ENCODE measurements at regions not wholly inside any gene's neighbourhood (a gene's known extent, or its start where the extent isn't known, plus 50 kb on each side); places are given as distances from the start of the nearest gene placed in this dataset.

DNA sequence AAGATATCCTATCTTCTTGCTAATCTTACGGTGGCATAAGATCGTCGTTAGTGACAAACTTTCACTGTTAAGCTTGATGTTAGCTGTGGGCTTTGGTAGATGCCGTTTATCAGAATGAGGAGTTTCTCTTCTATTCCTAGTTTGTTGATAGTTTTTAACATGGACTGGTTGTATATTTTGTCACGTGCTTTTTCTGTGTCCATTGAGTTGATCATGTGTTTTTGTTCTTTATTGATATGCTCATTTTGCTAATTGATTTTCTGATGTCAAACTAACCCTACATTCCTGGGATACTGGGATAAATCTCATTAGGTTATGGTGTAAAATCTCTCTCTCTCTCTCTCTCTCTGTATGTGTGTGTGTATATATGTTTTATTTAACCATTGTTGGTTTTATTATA, 545.1 kb downstream of the AACS start:
- ATAC-seq (ENCODE audit: low read depth), result no peak
- ChIA-PET POLR2A (no interaction called here), CTCF (no interaction called here)
- Mint-ChIP-seq H3K4me1 (no peaks in the 10 kb centered on the region), H3K9me3 (peaks cover 2% of the 10 kb centered on the region), H3K4me3 (no peak overlapping the region), H3K36me3 (ENCODE audit: low read depth) (no peaks in the 10 kb centered on the region), H3K27me3 (no peaks in the 10 kb centered on the region), H3K27ac (no peak overlapping the region)
- TF ChIP-seq, protein P1, sequence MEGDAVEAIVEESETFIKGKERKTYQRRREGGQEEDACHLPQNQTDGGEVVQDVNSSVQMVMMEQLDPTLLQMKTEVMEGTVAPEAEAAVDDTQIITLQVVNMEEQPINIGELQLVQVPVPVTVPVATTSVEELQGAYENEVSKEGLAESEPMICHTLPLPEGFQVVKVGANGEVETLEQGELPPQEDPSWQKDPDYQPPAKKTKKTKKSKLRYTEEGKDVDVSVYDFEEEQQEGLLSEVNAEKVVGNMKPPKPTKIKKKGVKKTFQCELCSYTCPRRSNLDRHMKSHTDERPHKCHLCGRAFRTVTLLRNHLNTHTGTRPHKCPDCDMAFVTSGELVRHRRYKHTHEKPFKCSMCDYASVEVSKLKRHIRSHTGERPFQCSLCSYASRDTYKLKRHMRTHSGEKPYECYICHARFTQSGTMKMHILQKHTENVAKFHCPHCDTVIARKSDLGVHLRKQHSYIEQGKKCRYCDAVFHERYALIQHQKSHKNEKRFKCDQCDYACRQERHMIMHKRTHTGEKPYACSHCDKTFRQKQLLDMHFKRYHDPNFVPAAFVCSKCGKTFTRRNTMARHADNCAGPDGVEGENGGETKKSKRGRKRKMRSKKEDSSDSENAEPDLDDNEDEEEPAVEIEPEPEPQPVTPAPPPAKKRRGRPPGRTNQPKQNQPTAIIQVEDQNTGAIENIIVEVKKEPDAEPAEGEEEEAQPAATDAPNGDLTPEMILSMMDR (IDR thresholded peaks at IDR 0.05), result no peak
- intact Hi-C loops (cut with micrococcal nuclease), result no loop called here
- no peak for DNase-seq

DNA sequence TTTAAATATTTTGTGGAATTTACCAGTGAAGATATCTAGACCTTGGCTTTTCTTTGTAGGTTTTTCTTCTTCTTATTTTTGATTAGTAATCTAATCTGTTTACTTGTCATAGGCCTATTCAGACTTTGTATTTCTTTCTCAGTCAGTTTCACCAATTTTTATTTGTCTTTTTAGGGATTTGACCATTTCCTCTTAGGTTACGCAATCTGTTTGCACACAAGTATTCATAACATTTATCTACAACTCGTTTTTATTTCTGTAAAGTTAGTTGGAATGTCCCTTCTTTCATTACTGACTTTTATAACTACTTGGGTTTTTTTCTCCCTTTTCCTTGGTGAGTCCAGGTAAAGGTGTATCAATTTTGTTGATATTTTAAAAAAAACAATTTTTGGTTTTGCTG, 545.7 kb downstream of the AACS start:
- no peaks in the 10 kb centered on the region for H3K27me3 Mint-ChIP-seq
- H3K27ac Mint-ChIP-seq, result no peak overlapping the region
- ChIA-PET CTCF (no interaction called here), POLR2A (no interaction called here)
- H3K36me3 Mint-ChIP-seq (ENCODE audit: low read depth), result no peaks in the 10 kb centered on the region
- no peak for ATAC-seq (ENCODE audit: low read depth)
- intact Hi-C loops (cut with micrococcal nuclease), result no loop called here
- H3K9me3 Mint-ChIP-seq, result no peaks in the 10 kb centered on the region
- H3K4me3 Mint-ChIP-seq, result no peak overlapping the region
- H3K4me1 Mint-ChIP-seq, result no peaks in the 10 kb centered on the region
- DNase-seq, result no peak
- TF ChIP-seq, protein P1 (IDR thresholded peaks at IDR 0.05), result no peak

DNA sequence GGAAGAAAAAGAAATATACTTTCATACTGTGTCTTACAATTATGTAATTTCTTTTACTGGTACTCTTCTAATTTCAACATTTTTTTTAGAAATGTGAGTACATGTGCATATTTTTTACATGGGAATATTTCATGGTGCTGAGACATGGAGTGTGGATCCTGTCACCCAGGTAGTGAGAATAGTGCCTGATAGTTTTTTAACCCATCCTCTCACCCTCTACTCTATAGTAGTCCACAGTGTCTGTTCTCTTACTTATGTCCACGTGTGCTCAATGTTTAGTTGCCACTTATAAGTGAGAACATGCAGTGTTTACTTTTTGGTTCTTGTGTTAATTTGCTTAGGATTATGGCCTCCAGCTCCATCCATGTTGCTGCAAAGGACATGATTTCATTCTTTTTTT, 548.8 kb downstream of the AACS start:
- no peak overlapping the region for H3K27ac Mint-ChIP-seq
- no peaks in the 10 kb centered on the region for H3K36me3 Mint-ChIP-seq (ENCODE audit: low read depth)
- no peak for DNase-seq
- H3K4me3 Mint-ChIP-seq, result no peak overlapping the region
- no peaks in the 10 kb centered on the region for H3K27me3 Mint-ChIP-seq
- no peaks in the 10 kb centered on the region for H3K4me1 Mint-ChIP-seq
- TF ChIP-seq, protein P1 (IDR thresholded peaks at IDR 0.05), result no peak
- no peak for ATAC-seq (ENCODE audit: low read depth)
- ChIA-PET POLR2A (no interaction called here), CTCF (no interaction called here)
- intact Hi-C loops (cut with micrococcal nuclease), result no loop called here
- H3K9me3 Mint-ChIP-seq, result peaks cover 3% of the 10 kb centered on the region

DNA sequence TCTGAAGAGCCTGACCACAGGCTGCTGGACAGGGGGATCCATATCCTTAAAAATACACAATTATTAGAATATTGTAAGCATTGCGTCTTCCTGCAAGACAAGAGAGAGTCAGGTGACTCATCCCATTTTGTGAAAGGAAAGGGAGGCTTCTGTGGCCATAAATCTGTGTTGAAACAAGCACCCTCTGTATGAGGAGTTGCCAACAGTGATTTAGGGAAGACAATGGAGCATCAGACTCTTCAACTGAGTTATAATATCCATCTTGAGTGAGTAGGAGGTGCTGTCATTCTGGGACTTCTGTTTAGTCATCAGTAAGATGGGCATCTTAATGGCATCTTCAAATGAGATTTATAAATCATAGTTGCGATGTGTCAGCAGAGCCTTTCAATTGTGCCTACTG, 554.5 kb downstream of the AACS start:
- no peak for ATAC-seq (ENCODE audit: low read depth)
- Mint-ChIP-seq H3K4me3 (no peak overlapping the region), H3K36me3 (ENCODE audit: low read depth) (no peaks in the 10 kb centered on the region), H3K9me3 (peaks cover 5% of the 10 kb centered on the region), H3K27me3 (no peaks in the 10 kb centered on the region), H3K27ac (no peak overlapping the region), H3K4me1 (no peaks in the 10 kb centered on the region)
- TF ChIP-seq, protein P1 (IDR thresholded peaks at IDR 0.05), result no peak
- CTCF ChIA-PET, result no interaction called here
- POLR2A ChIA-PET, result no interaction called here
- intact Hi-C loops (cut with micrococcal nuclease), result no loop called here
- DNase-seq, result no peak

DNA sequence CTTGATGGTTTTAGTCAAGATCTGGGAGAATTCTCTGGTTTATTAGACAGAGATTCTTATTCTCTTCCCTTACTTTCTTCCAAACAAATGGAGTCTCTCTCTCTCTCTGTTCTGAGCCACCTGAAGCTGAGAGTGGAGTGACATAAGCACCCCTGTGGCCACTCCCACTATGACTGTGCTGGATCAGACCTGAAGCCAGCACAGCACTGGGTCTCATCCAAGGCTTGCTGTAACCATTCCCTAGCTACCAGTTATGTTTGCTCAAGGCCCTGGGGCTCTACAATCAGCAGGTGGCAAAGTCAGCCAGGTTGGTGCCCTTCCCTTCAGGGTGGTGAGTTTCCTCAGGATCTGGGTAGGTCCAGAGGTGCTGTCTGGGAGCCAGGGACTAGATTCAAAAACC, 568.5 kb downstream of the AACS start:
- H3K36me3 Mint-ChIP-seq (ENCODE audit: low read depth), result no peaks in the 10 kb centered on the region
- peaks cover 14% of the 10 kb centered on the region for H3K9me3 Mint-ChIP-seq
- no peaks in the 10 kb centered on the region for H3K4me1 Mint-ChIP-seq
- no peaks in the 10 kb centered on the region for H3K27me3 Mint-ChIP-seq
- no peak overlapping the region for H3K27ac Mint-ChIP-seq
- TF ChIP-seq, protein P1 (IDR thresholded peaks at IDR 0.05), result no peak
- ChIA-PET CTCF (no interaction called here), POLR2A (no interaction called here)
- DNase-seq, result no peak
- H3K4me3 Mint-ChIP-seq, result no peak overlapping the region
- no peak for ATAC-seq (ENCODE audit: low read depth)
- intact Hi-C loops (cut with micrococcal nuclease), result no loop called here

Data from activated B cell treated with CpG ODN at 0.5 μM for 24 hours (primary cell).